ENCODE measurements at regions not wholly inside any gene's neighbourhood (a gene's known extent, or its start where the extent isn't known, plus 50 kb on each side); places are given as distances from the start of the nearest gene placed in this dataset.

DNA sequence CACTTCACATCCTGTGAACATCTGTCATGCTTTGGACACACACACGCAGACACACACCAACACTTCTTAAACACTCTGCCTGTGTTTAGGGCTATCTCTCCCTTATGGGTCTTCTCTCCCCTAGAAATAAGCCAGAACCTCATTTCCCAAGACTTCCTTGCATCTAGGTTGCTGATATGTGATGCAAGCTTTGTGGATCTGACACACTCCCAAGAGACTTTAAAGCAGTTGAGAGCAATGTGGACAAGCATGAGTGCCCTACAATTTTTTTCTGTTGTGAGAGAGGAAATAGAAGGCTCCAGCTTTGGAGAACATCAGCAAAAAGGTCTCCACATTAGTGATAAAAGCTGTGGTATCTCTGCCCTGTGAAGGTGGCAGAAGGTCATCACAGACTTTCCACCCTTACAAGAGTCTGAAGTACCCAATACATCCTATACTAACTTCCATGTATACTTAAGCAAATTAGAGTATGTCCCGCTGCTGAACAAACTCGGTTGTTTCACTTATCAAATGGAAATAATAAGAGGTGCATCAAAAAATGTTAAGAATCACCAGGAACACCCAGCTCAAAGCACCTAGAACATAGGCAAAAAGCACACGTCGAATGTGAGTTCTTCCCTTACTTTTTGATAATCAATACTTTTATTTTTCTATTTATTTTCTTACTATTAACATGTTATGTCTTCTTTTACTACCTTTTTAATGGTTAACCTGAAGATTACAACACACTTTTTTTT, 267.6 kb downstream of the SETD4 start:
- TF ChIP-seq, protein P1, sequence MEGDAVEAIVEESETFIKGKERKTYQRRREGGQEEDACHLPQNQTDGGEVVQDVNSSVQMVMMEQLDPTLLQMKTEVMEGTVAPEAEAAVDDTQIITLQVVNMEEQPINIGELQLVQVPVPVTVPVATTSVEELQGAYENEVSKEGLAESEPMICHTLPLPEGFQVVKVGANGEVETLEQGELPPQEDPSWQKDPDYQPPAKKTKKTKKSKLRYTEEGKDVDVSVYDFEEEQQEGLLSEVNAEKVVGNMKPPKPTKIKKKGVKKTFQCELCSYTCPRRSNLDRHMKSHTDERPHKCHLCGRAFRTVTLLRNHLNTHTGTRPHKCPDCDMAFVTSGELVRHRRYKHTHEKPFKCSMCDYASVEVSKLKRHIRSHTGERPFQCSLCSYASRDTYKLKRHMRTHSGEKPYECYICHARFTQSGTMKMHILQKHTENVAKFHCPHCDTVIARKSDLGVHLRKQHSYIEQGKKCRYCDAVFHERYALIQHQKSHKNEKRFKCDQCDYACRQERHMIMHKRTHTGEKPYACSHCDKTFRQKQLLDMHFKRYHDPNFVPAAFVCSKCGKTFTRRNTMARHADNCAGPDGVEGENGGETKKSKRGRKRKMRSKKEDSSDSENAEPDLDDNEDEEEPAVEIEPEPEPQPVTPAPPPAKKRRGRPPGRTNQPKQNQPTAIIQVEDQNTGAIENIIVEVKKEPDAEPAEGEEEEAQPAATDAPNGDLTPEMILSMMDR (IDR thresholded peaks at IDR 0.05; ENCODE audit: borderline replicate concordance) = no peak
- Histone ChIP-seq H3K4me1 (no peaks in the 10 kb centered on the region), H3K36me3 (no peaks in the 10 kb centered on the region), H3K27me3 (ENCODE audit: low read depth) (peaks cover 11% of the 10 kb centered on the region), H3K27ac (replicated peaks) (no peak overlapping the region), H3K9me3 (replicated peaks) (peaks cover 7% of the 10 kb centered on the region), H3K4me3 (no peak overlapping the region)
- intact Hi-C loops (cut with micrococcal nuclease) = no loop called here
- DNase-seq = no peak

DNA sequence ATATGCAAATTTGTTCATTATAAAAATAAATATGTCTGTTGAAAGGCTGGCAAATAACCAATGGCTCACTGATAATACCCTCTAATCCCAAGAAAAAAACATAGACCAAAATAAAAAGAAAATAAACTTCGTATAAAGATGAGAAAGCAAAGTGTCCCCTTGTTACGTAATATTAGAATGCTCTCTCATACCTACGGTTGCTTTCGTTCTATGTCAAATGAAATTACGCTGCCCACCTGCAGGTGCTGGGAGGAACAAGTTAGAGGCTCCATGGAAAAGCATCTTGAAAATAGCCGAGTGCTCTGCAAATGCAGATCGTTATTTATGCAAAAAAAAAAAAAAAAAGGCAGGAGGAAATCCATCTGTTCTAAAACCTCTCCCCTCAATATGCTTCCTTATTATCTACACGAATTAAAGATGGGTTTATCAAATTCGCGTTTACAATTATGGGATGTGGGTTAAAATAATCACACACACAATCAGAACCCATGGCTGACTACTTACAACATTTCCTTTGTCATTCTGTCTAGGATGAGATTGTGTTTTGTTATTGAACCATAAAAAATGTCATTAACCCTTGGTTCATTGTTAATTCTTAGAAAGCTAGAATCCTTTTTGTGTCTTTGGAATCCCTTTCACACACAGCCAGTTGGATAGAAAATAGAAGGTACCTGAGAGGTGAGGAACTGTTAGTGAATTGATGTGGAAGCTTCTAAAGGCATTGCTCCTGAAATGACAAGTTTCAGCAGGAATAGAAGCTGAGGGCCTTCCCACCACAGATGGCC, 268.6 kb downstream of the SETD4 start:
- Histone ChIP-seq H3K4me3 (no peak overlapping the region), H3K27ac (replicated peaks) (no peak overlapping the region), H3K27me3 (ENCODE audit: low read depth) (peaks cover 12% of the 10 kb centered on the region), H3K9me3 (replicated peaks) (peaks cover 7% of the 10 kb centered on the region), H3K4me1 (no peaks in the 10 kb centered on the region), H3K36me3 (no peaks in the 10 kb centered on the region)
- intact Hi-C loops (cut with micrococcal nuclease) = no loop called here
- DNase-seq = no peak
- TF ChIP-seq, protein P1 (IDR thresholded peaks at IDR 0.05; ENCODE audit: borderline replicate concordance) = no peak

DNA sequence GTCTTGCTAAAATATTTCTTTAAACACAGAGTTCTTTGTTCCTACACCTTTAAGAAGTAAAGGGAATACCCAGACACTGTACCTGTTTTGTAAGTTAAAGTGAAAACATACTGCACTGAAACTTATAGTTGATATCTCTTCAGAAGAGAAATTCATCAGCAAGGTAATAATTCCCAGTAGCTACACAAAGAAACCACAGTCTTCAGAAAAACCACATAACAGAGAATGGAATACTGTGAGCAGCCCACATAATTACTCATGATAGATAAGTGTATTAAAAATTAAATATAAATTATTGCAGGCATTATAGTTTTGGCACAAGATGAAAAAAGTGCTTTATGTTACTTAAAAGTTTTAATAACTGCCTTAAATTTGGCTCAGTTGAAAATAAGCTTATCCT, 276.6 kb downstream of the SETD4 start:
- intact Hi-C loops (cut with micrococcal nuclease) = no loop called here
- H3K36me3 ChIP-seq = no peaks in the 10 kb centered on the region
- no peak overlapping the region for H3K4me3 ChIP-seq
- H3K9me3 ChIP-seq (replicated peaks) = no peaks in the 10 kb centered on the region
- no peak for DNase-seq
- peaks cover 23% of the 10 kb centered on the region for H3K27me3 ChIP-seq (ENCODE audit: low read depth)
- TF ChIP-seq, protein P1 (IDR thresholded peaks at IDR 0.05; ENCODE audit: borderline replicate concordance) = no peak
- H3K27ac ChIP-seq (replicated peaks) = no peak overlapping the region
- H3K4me1 ChIP-seq = peaks cover 9% of the 10 kb centered on the region

DNA sequence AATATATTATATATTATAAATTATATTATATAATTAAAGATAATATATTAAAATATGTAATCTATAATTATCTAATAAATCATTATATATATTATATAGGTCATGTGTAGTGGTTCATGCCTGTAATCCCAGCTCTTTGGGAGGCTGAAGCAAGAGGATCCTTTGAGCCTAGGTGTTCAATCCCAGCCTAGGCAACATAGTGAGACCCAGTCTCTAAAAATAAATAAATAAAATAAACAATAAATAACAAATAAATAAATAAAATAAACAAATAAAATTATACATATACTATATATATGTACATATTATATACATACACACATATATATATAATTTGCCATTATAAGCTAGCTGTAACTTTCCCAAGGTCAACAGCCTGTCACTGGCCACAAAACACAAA, 277.7 kb downstream of the SETD4 start:
- H3K27ac ChIP-seq (replicated peaks) = no peak overlapping the region
- TF ChIP-seq, protein P1 (IDR thresholded peaks at IDR 0.05; ENCODE audit: borderline replicate concordance) = no peak
- H3K36me3 ChIP-seq = no peaks in the 10 kb centered on the region
- no peaks in the 10 kb centered on the region for H3K9me3 ChIP-seq (replicated peaks)
- intact Hi-C loops (cut with micrococcal nuclease) = no loop called here
- H3K27me3 ChIP-seq (ENCODE audit: low read depth) = peaks cover 23% of the 10 kb centered on the region
- no peak overlapping the region for H3K4me3 ChIP-seq
- peaks cover 9% of the 10 kb centered on the region for H3K4me1 ChIP-seq
- no peak for DNase-seq

DNA sequence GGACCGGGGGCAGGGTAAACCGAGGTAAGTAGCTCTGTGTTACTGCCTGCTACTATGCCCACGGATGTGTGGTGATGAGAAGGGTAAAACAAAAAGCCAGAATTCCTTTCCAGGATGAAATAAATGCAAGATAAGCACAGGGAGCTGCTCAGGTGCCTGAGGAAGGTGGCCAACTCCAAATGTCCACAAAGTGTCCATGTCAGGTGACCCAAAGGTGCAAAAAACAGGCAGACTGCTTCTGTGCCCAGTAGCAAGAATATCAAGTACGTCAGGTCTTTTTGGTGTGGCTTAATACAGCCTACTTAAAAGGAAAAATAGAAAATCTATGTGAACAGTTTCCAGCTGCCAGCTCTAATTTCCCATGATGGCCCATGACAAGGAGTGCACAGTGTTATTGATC, 279.3 kb downstream of the SETD4 start:
- no peak overlapping the region for H3K27ac ChIP-seq (replicated peaks)
- H3K27me3 ChIP-seq (ENCODE audit: low read depth) = peaks cover 17% of the 10 kb centered on the region
- no peak overlapping the region for H3K4me3 ChIP-seq
- TF ChIP-seq, protein P1 (IDR thresholded peaks at IDR 0.05; ENCODE audit: borderline replicate concordance) = no peak
- H3K36me3 ChIP-seq = no peaks in the 10 kb centered on the region
- intact Hi-C loops (cut with micrococcal nuclease) = no loop called here
- no peak for DNase-seq
- H3K9me3 ChIP-seq (replicated peaks) = no peaks in the 10 kb centered on the region
- peaks cover 9% of the 10 kb centered on the region for H3K4me1 ChIP-seq

Data from left ventricle myocardium inferior (tissue), 1 donor.